ENCODE measurements at regions not wholly inside any gene's neighbourhood (a gene's known extent, or its start where the extent isn't known, plus 50 kb on each side); places are given as distances from the start of the nearest gene placed in this dataset.

DNA sequence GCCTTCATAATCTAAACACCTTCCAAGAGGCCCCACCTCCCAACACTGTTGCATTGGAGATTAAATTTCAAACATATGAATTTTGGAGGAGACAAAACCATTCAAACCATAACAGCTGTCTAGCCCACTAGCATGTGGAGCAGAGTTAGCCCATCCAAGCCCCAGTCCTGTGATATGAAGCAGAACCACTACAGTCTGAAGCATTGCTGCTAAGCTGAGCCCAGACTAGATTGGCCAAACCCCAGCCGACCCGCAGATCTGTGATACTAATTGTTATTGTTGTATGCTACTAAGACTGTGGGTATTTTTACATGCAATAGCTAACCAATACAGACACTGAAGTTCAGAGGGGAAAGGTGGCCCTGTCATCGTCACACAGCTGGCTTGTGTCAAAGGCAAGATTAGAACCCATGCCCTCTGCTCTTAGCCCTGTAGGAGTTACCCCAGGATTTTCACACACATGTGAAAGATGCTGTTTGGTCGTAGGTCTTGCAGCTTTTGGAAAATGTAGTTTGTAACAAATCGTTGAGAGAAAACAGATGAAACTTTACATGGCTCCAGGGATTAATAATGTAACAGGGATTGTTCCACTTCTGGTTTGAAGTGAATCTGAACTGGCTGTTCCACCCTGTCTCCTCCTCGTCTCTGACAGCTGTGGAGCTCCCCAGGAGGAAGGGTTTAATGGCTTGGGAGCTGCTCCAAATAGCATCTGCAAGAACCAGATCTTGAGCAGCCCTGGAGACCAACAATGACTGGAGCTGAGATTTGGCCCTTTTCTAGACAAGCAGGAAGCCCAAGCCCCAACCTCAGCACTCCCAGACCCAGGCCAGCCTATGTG is 517.5 kb downstream of the MID1IP1 start:
- no peak overlapping the region for H3K9ac ChIP-seq (ENCODE audit: low read length)
- no peaks in the 10 kb centered on the region for H3K36me3 ChIP-seq (ENCODE audit: control insufficient read depth, insufficient read depth, low read length, severe bottlenecking)
- H3K27me3 ChIP-seq (replicated peaks; ENCODE audit: control insufficient read depth, insufficient read depth, low read length), result peaks cover 49% of the 10 kb centered on the region
- DNase-seq (ENCODE audit: low read depth), result no peak
- peaks cover 22% of the 10 kb centered on the region for H3K9me3 ChIP-seq (ENCODE audit: control insufficient read depth, low read length)
- no peak overlapping the region for H3K4me3 ChIP-seq (ENCODE audit: low read length)
- H3K4me1 ChIP-seq (ENCODE audit: control insufficient read depth, insufficient read depth, low read length), result no peaks in the 10 kb centered on the region

- Histone ChIP-seq H3K9me3 (ENCODE audit: control insufficient read depth, low read length) (peaks cover 19% of the 10 kb centered on the region), H3K9ac (ENCODE audit: low read length) (no peak overlapping the region), H3K4me3 (ENCODE audit: low read length) (no peak overlapping the region), H3K27me3 (replicated peaks; ENCODE audit: control insufficient read depth, insufficient read depth, low read length) (peaks cover 42% of the 10 kb centered on the region), H3K36me3 (ENCODE audit: control insufficient read depth, insufficient read depth, low read length, severe bottlenecking) (no peaks in the 10 kb centered on the region), H3K4me1 (ENCODE audit: control insufficient read depth, insufficient read depth, low read length) (no peaks in the 10 kb centered on the region)
- no peak for DNase-seq (ENCODE audit: low read depth)
Measured at GRCh38 chrX:39320165-39320564, 518.9 kb downstream of the MID1IP1 start.

DNA sequence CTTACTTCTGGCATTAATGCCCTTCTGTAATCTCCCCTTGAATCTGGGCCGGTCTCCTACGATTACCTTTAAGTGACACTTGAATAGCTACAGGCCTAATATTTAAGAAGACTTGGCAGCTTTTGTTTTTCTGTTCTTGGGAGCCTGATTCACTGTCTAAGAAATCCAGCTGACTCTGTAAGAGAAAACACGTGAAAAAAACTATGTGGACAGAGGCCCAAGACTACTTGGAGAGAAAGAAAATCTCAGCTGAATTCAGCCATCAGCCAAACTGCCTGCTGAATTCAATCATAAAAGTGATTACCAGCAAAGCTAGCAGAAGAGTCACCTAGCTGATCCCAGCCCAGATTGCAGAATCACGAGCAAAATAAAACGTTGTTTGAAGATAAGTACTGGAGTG is 521.2 kb downstream of the MID1IP1 start:
- H3K36me3 ChIP-seq (ENCODE audit: control insufficient read depth, insufficient read depth, low read length, severe bottlenecking), result no peaks in the 10 kb centered on the region
- no peak overlapping the region for H3K4me3 ChIP-seq (ENCODE audit: low read length)
- H3K27me3 ChIP-seq (replicated peaks; ENCODE audit: control insufficient read depth, insufficient read depth, low read length), result peaks cover 45% of the 10 kb centered on the region
- no peak overlapping the region for H3K9ac ChIP-seq (ENCODE audit: low read length)
- no peaks in the 10 kb centered on the region for H3K4me1 ChIP-seq (ENCODE audit: control insufficient read depth, insufficient read depth, low read length)
- DNase-seq (ENCODE audit: low read depth), result no peak
- peaks cover 15% of the 10 kb centered on the region for H3K9me3 ChIP-seq (ENCODE audit: control insufficient read depth, low read length)

DNA sequence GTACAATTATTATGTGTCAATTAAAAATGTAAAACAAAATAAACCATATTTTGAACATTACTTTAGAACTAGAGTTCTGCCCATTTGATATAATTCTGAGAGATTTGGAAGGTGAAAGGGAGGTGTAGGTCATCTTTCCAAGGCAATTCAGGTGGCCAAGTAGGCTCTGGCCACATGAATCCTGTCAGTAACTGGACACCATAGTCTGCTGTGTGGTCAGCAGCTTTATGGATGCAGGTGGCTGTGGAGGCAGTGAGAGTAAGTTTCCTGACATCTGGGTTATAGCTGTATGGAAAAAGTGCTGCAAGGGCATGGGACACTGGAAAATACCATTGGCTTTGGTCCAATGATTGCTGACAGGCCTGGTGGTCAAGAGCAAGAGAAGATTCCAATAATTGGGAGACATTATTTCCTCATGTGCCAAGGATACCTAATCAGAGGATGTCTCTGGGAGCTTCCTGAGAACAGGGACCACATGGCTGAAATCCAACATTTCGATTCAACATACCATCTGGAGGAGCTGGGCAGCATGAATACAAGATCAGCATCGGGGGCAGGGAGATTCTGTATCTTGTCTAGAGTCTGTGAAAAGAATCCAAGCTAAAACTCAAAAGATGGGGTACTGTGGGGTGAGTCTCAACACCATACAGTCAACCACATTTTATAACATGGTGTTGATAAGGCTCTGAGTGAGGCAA is 523.1 kb downstream of the MID1IP1 start:
- Histone ChIP-seq H3K9ac (ENCODE audit: low read length) (no peak overlapping the region), H3K4me3 (ENCODE audit: low read length) (no peak overlapping the region), H3K36me3 (ENCODE audit: control insufficient read depth, insufficient read depth, low read length, severe bottlenecking) (no peaks in the 10 kb centered on the region), H3K9me3 (ENCODE audit: control insufficient read depth, low read length) (peaks cover 15% of the 10 kb centered on the region), H3K4me1 (ENCODE audit: control insufficient read depth, insufficient read depth, low read length) (no peaks in the 10 kb centered on the region), H3K27me3 (replicated peaks; ENCODE audit: control insufficient read depth, insufficient read depth, low read length) (peaks cover 49% of the 10 kb centered on the region)
- DNase-seq (ENCODE audit: low read depth), result no peak

- no peak for DNase-seq (ENCODE audit: low read depth)
- H3K9ac ChIP-seq (ENCODE audit: low read length), result no peak overlapping the region
- H3K4me3 ChIP-seq (ENCODE audit: low read length), result no peak overlapping the region
- H3K27me3 ChIP-seq (replicated peaks; ENCODE audit: control insufficient read depth, insufficient read depth, low read length), result peaks cover 58% of the 10 kb centered on the region
- H3K9me3 ChIP-seq (ENCODE audit: control insufficient read depth, low read length), result peaks cover 12% of the 10 kb centered on the region
- H3K36me3 ChIP-seq (ENCODE audit: control insufficient read depth, insufficient read depth, low read length, severe bottlenecking), result no peaks in the 10 kb centered on the region
- H3K4me1 ChIP-seq (ENCODE audit: control insufficient read depth, insufficient read depth, low read length), result no peaks in the 10 kb centered on the region
Measured at GRCh38 chrX:39327255-39327654, 526.0 kb downstream of the MID1IP1 start.

GRCh38 chrX:39327705-39328104 is 526.4 kb downstream of the MID1IP1 start:
- Histone ChIP-seq H3K9me3 (ENCODE audit: control insufficient read depth, low read length) (peaks cover 8% of the 10 kb centered on the region), H3K9ac (ENCODE audit: low read length) (no peak overlapping the region), H3K4me1 (ENCODE audit: control insufficient read depth, insufficient read depth, low read length) (no peaks in the 10 kb centered on the region), H3K27me3 (replicated peaks; ENCODE audit: control insufficient read depth, insufficient read depth, low read length) (peaks cover 56% of the 10 kb centered on the region), H3K36me3 (ENCODE audit: control insufficient read depth, insufficient read depth, low read length, severe bottlenecking) (no peaks in the 10 kb centered on the region), H3K4me3 (ENCODE audit: low read length) (no peak overlapping the region)
- no peak for DNase-seq (ENCODE audit: low read depth)

- Histone ChIP-seq H3K4me1 (ENCODE audit: control insufficient read depth, insufficient read depth, low read length) (no peaks in the 10 kb centered on the region), H3K9ac (ENCODE audit: low read length) (no peak overlapping the region), H3K36me3 (ENCODE audit: control insufficient read depth, insufficient read depth, low read length, severe bottlenecking) (no peaks in the 10 kb centered on the region), H3K9me3 (ENCODE audit: control insufficient read depth, low read length) (peaks cover 7% of the 10 kb centered on the region), H3K27me3 (replicated peaks; ENCODE audit: control insufficient read depth, insufficient read depth, low read length) (peaks cover 52% of the 10 kb centered on the region), H3K4me3 (ENCODE audit: low read length) (no peak overlapping the region)
- DNase-seq (ENCODE audit: low read depth), result no peak
Measured at GRCh38 chrX:39328661-39329060, 527.4 kb downstream of the MID1IP1 start.

- H3K9ac ChIP-seq (ENCODE audit: low read length), result no peak overlapping the region
- peaks cover 65% of the 10 kb centered on the region for H3K27me3 ChIP-seq (replicated peaks; ENCODE audit: control insufficient read depth, insufficient read depth, low read length)
- no peak for DNase-seq (ENCODE audit: low read depth)
- no peaks in the 10 kb centered on the region for H3K36me3 ChIP-seq (ENCODE audit: control insufficient read depth, insufficient read depth, low read length, severe bottlenecking)
- peaks cover 7% of the 10 kb centered on the region for H3K9me3 ChIP-seq (ENCODE audit: control insufficient read depth, low read length)
- no peak overlapping the region for H3K4me3 ChIP-seq (ENCODE audit: low read length)
- no peaks in the 10 kb centered on the region for H3K4me1 ChIP-seq (ENCODE audit: control insufficient read depth, insufficient read depth, low read length)
Measured at GRCh38 chrX:39331082-39331704, 529.9 kb downstream of the MID1IP1 start.

DNA sequence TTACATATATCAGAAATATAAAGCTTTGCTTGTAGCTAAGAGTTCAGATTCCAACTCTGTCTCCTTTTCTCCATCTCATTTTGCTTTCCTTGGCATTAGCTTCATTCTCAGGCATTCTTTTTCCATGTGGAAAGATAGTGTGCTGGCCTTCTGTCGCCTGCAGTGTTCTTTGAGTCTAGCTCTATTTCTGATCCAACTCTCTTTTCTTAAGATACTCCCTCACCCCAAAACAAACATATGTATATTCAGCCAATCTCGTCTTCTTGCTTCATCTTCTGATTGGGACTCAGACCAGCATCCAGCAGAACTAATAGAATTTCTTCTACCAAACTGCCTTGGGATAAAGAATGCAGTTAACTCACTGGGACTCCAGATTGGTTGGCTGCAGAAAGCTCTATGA is 532.2 kb downstream of the MID1IP1 start:
- Histone ChIP-seq H3K4me1 (ENCODE audit: control insufficient read depth, insufficient read depth, low read length) (no peaks in the 10 kb centered on the region), H3K36me3 (ENCODE audit: control insufficient read depth, insufficient read depth, low read length, severe bottlenecking) (no peaks in the 10 kb centered on the region), H3K27me3 (replicated peaks; ENCODE audit: control insufficient read depth, insufficient read depth, low read length) (peaks cover 57% of the 10 kb centered on the region), H3K9me3 (ENCODE audit: control insufficient read depth, low read length) (peaks cover 7% of the 10 kb centered on the region), H3K9ac (ENCODE audit: low read length) (no peak overlapping the region), H3K4me3 (ENCODE audit: low read length) (no peak overlapping the region)
- no peak for DNase-seq (ENCODE audit: low read depth)

DNA sequence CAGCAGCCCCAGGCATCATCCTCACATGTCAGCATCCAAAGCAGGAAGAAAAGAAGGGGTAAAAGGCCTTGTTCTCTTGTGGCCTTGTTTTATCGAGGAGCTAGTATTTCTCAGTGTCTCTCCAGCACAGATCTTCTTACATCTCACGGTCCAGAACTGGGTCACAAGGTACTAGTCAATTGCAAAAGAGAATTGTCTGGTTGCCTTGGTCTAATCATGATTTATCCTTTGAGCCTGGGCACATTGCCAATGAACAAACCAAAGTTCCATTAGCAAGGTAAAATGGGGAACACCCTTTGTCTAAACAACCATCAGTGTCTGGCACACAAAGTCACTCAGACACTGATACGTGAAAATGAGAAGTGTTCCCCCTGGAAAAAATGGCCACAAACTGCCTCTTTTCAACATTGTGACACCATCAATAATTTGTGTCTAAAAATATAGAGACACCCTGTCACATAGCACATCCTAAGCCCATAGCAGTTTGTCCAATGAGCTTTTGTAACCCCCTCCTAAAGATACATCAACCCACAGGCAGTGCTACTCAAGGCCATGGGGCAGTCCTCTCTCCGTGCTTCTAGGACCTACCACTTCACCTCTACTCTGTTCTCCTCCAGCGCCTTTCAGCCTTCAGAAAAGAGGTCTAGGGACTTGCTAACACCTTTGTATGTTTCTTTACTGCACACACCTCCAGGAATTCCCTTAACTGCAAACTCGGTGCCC is 534.4 kb downstream of the MID1IP1 start:
- Histone ChIP-seq H3K36me3 (ENCODE audit: control insufficient read depth, insufficient read depth, low read length, severe bottlenecking) (no peaks in the 10 kb centered on the region), H3K9ac (ENCODE audit: low read length) (no peak overlapping the region), H3K27me3 (replicated peaks; ENCODE audit: control insufficient read depth, insufficient read depth, low read length) (peaks cover 39% of the 10 kb centered on the region), H3K9me3 (ENCODE audit: control insufficient read depth, low read length) (peaks cover 4% of the 10 kb centered on the region), H3K4me1 (ENCODE audit: control insufficient read depth, insufficient read depth, low read length) (no peaks in the 10 kb centered on the region), H3K4me3 (ENCODE audit: low read length) (no peak overlapping the region)
- no peak for DNase-seq (ENCODE audit: low read depth)
